CD4-positive, alpha-beta T cell treated with Interleukin-2 at 100 ng/mL for 4 hours (primary cell): ENCODE measurements at regions not wholly inside any gene's neighbourhood (a gene's known extent, or its start where the extent isn't known, plus 50 kb on each side); places are given as distances from the start of the nearest gene placed in this dataset.
A peak's percentile ranks its signal among the peaks of the same experiment; 100 is the strongest.

Experiments
- DNase-seq: peaks from one replicate; pipeline ENCODE4 v3.0.0-alpha.2; 2020; ENCODE audit warnings: low spot score

DNA sequence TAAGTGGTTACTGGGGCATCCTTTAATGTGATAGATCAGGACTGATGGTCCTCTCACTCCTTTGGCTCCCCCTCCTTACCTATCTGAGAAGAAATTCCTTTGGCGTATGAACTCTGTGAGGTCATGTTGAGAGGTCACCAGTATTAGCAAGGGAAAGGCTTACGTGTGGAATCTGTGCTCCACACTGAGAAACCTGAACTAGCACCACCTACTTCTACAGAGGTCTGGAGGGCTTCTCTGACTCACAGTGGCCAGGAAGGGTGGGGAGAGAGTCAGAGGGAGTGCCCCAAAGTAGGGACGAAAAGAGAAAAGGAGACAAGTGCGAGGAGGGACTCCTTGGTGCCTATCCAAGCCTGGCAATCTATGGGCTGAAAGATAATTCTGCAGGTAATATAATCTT, 348.6 kb downstream of the TNS1 start:
- DNase-seq: no peak

DNA sequence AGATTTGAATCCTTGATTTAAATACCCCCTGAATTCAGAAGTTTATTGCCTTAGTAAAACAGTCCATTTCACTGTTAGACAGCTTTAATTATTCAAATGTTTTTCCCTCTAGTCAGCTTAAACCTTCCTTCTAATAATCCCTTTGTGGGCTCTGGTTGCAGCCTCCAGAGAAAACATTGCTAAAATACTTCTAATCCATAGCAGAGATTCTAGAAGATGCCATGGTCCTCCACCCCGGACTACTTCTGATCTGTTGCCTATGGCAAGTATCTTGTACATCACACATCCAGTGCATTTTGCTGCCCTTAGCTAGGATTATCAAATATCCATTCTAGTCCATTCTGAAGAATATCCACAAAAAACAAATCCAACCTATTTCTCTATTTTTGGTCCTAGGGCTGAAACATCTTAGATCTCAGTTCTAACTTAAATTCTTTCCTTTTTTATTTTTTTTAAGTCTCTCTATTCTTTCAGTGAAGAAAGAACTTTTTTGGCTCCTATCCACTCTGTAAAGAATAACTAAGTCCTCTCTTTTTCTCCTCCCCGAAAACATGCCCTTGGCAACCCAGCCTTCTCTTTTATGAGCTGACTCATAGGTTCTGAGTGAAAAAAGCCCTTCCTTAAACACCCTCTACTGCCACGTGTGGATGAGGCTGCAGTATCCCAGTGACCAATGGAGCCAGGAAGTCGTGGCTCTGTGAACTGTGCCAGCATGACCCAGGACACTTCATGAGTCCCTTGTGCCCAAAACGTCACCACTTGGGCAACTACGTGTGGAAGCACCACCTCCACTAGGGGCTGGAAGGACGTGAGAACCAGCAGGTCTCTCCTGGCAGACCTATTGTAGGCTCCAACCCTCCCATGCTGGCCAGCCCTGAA, 349.8 kb downstream of the TNS1 start:
- DNase-seq: no peak

GRCh38 chr2:217650716-217651360, 352.0 kb downstream of the TNS1 start:
- peak; percentile 16 for DNase-seq

DNA sequence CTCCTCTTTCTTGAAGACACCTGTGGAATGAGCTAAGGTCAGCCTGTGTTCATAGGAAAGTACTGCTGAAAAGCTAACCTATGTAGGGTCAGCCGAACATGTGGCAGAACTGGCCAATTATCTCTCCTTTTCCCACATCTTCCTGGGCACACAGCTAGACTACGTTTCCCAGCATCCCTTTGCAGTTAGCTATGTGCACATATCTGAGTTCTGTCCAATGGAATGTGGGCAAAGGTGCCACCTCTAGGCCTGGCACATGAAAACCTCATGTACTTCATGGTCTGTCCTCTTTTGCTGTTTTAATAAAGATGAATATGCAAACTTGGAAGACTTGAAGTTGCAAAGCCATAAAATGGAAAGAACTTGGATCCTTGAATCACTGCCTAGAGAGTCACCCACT, 352.6 kb downstream of the TNS1 start:
- no peak for DNase-seq

GRCh38 chr2:217647925-217648324, 354.9 kb downstream of the TNS1 start:
- no peak for DNase-seq

GRCh38 chr2:217647226-217647625, 355.6 kb downstream of the TNS1 start:
- DNase-seq: no peak

DNA sequence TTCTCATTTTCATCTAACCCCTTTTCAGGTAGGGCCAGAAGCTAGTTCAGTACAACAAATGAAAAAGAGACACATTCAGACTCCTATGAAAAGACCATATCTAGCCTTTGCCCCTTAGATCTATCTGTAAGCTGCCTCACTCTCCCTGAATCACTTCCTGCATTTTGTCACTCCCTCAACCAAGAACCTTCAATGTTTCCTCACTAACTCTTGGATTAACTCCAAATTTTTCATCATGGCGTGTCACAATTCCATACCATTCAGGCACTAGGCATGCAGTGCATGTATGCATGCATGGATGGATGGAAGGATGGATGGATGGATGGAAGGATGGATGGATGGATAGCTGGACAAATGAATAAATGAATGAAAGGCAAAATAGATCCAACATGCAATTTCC, 356.9 kb downstream of the TNS1 start:
- DNase-seq: no peak

DNA sequence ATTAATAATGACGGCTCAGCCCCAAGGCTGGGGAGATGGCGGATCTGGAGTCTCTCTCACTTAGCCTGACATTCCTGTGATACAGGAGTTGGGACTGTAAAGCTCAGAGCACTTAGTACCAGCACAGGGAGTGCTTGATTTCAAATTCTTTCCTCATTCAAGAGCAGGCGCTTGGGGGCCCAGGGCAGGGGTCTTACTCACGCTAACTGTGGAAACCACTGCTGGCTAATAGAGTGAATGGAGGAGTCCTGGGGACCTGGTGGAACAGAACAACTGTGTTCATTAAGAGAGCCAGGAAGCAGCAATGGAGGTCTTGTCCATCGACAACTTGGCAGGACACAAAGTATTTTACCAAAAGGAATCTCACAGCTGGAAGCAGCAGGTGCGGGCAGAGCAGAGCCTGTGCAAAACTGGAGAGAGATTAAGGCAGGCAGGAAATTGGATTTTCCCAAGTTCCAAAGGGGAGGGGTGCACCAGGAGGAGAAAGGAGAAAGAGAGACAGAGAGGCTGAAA, 358.9 kb downstream of the TNS1 start:
- no peak for DNase-seq

DNA sequence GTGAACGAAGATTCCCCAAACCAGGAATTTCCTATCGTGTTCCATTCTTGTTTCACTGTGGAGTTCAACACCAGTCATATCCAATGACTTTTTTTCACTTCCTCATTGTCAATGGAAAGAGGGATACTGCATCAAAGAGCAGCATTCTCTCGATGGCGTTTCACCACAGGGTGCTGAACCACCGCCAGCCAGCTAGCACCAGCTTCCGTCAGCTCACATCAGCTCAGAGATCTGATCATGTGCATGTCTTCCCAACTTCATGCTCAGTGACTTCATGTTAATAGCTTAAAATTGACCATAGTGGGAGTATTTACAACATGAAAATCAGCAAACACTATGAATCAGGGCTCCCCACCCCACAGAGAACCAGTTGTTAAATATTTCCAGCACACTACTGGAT, 359.9 kb downstream of the TNS1 start:
- no peak for DNase-seq

DNA sequence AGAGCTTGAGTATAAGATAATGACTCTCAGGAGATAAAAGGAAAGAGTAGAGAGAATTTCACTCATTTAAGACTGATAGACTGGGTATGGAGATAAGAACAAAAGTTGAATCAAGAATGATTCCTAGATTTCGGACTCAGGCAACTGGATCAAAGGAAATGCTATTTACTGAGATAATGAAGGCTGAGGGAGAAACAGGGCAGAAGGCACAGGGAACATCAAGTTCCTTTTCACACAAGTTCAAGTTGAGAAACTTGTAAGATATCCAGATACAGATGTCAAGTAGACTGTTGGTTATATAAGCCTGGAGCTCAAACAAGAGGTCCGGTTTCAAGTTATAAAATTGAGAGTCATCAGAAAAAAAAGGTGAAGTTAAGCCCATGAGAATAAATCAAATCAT, 360.8 kb downstream of the TNS1 start:
- DNase-seq: no peak

DNA sequence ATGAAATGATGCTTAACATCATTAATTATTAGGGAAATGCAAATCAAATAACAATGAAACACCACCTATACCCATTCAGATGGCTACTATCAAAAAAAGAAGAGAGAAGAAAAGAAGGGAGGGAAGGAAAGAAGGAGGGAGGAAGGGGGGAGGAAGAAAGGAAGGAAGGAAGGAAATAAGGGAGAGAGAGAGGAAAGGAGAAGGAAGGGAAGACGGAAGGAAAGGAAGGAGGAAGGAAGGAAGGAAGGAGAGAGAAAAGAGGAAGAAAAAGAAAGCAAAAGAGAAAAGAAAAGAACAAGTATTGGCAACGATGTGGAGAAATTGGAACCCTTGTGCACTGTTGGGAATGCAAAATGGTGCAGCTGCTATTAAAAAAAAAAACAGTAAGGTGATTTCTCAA, 363.3 kb downstream of the TNS1 start:
- DNase-seq: no peak

DNA sequence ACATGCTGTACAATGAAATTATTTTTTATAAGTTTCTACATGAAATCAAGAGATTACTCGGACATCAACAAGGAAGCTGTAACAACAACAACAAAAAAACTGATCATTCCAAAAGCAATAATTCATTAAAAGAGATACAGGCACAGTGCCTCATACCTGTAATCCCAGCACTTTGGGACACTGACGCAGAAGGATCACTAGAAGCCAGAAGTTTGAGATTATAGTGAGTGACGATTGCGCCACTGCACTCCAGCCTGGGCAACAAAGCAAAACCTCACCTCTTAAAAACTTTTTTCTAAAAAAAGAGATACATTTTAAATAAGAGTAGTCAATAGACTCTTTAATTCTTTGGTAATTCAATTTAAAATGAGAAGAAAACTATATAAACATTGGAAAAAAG, 364.3 kb downstream of the TNS1 start:
- DNase-seq: no peak

DNA sequence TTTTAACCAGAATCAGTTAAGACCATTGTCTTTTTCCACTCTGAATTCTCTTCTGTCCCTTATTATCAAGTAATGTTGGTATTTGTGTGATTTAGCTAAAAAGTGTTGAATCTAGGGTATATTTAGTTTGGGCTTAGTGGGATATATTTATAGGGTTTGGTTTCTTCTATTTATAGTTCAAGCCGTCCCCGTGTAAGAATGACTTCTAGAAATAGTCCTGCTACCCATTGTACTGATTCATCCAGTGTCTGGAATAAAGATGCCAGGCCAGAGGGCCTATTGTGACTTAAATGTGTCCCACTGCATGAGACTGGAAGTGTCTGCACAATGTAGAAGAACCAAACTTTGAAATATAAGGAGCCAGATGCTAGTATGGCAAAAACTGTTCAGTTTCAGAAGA, 364.8 kb downstream of the TNS1 start:
- DNase-seq: no peak

GRCh38 chr2:217636991-217637561, 365.7 kb downstream of the TNS1 start:
- no peak for DNase-seq

DNA sequence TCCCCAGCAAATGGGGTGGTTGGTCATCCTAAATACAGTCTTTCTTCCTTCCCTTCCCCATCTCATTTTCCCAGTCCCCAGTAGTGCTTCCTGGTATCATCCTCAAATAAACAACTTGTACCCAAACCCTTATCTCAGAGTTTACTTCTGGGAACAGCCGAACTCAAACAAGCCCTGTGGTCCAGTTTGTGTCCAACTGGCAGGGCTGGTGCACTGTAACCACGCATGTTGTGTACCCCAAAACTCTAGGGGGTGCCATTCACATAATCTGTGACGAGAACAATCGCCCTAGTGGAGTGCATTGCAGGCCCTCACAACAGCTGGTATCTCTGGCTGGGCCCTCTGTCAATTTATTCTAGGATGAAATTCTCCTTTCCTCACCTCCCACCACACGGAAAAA, 366.2 kb downstream of the TNS1 start:
- no peak for DNase-seq

- no peak for DNase-seq
Observed at GRCh38 chr2:217634871-217635270, 367.9 kb downstream of the TNS1 start.

- DNase-seq: no peak
Observed at GRCh38 chr2:217632043-217632442, 370.8 kb downstream of the TNS1 start.

GRCh38 chr2:217631115-217631514, 371.7 kb downstream of the TNS1 start:
- no peak for DNase-seq

DNA sequence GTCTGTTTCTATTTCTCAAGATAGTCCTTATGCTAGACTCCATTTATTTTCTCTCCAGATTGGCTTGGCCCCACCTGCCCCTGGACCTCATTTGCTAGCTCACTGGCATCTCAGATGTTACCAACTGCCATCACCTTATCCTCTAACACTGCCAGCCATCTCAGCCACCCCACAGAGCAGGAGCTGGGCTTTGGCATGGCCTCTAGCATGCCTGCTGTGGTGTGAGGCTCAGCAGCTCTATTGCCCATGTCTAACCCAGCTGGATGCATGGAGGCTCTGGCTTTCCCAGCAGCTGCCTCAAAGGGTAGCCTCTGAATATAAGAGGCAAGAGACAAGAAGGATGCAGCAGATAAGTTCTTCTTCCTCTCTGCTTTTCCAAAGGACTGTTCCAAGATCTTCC, 373.4 kb downstream of the TNS1 start:
- no peak for DNase-seq

DNA sequence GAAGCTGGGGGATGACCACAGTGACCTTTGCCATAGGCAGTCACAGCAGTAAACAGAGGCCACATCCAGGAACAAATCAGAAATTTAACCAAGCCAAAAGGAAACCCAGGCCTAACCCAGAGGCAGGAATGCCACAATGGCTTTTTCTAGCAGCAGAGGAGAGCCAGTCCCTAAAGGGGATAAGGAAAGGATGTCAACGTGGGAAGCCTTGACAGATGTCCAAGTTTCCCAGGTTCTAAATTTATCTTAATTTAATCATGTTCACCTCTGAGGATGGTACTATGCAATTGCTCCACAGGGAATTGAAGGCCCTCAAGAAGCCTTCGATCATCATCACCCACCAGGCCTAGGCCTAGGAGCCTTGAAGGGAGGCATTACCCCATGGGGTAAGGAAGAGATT, 374.7 kb downstream of the TNS1 start:
- no peak for DNase-seq

- DNase-seq: no peak
Observed at GRCh38 chr2:217626926-217627325, 375.9 kb downstream of the TNS1 start.

DNA sequence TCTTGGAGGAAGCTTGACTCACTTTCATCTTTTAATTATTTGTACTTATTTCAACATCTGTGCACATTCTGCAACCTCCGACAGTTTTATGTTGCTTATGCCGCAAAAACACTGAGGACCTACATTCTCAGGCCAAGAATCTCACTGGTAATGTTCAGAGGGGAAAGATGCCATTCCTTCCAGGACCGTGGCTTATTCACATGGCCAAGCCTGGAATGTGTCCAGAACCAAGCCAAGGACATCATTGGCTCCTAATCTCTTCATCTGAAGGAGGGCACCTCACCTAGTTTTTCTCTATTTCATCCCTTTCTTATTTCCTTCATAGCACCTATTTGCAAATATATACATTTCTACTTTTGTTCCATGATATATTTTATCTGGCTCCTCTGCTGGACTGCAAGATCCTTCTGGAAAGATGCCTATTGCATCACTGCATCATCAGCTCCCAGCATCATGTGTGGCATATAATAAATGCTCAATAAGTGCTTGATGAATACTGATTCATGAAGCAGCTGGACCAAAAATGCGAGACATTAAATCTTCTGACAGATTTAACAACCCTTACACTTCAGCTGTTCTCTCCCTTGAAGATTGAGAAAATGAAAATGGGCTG, 377.1 kb downstream of the TNS1 start:
- no peak for DNase-seq
